HFF-Myc (cell line): ENCODE measurements at regions not wholly inside any gene's neighbourhood (a gene's known extent, or its start where the extent isn't known, plus 50 kb on each side); places are given as distances from the start of the nearest gene placed in this dataset.

Source experiments
- DNase-seq: peaks from one replicate; pipeline ENCODE4 v3.0.0-alpha.2; 2011; ENCODE audit warnings: low read depth; ENCODE audit errors: extremely low read depth
- H3K4me3 ChIP-seq: replicated peaks from 2 replicates; pipeline ENCODE4 v1.5.1; 2011; ENCODE audit warnings: low read depth, mild to moderate bottlenecking, control low read depth, low read length
- CTCF ChIP-seq: IDR thresholded peaks from 2 replicates; pipeline ENCODE4 v1.5.1; 2012; ENCODE audit warnings: mild to moderate bottlenecking, low read depth, low read length, control low read depth; ENCODE audit errors: missing control alignments

GRCh38 chr4:137226900-137227299 is 305.4 kb downstream of the PCDH18 start:
- TF ChIP-seq CTCF, result peak; percentile 28
- DNase-seq, result peak; percentile 19
- H3K4me3 ChIP-seq, result no peak overlapping the region

- DNase-seq, result no peak
- H3K4me3 ChIP-seq, result no peak overlapping the region
- no peak for TF ChIP-seq CTCF
Observed at GRCh38 chr4:137226221-137226620, 306.1 kb downstream of the PCDH18 start.

- DNase-seq, result peak; percentile 76
- H3K4me3 ChIP-seq, result no peak overlapping the region
- TF ChIP-seq CTCF, result no peak
Observed at GRCh38 chr4:137213372-137214173, 318.7 kb downstream of the PCDH18 start.

GRCh38 chr4:137212601-137213000 is 319.7 kb downstream of the PCDH18 start:
- H3K4me3 ChIP-seq, result no peak overlapping the region
- no peak for DNase-seq
- TF ChIP-seq CTCF, result no peak

GRCh38 chr4:137209240-137209639 is 323.1 kb downstream of the PCDH18 start:
- TF ChIP-seq CTCF, result no peak
- no peak for DNase-seq
- H3K4me3 ChIP-seq, result no peak overlapping the region

GRCh38 chr4:137206781-137207180 is 325.5 kb downstream of the PCDH18 start:
- no peak for TF ChIP-seq CTCF
- DNase-seq, result no peak
- H3K4me3 ChIP-seq, result no peak overlapping the region

- H3K4me3 ChIP-seq, result no peak overlapping the region
- no peak for TF ChIP-seq CTCF
- peak; percentile 44 for DNase-seq
Observed at GRCh38 chr4:137203601-137204000, 328.7 kb downstream of the PCDH18 start.
